ENCODE measurements at regions not wholly inside any gene's neighbourhood (a gene's known extent, or its start where the extent isn't known, plus 50 kb on each side); places are given as distances from the start of the nearest gene placed in this dataset.

- CTCF ChIA-PET (ENCODE audit: partially characterized antibody), result no interaction called here
- Histone ChIP-seq H3K4me1 (ENCODE audit: insufficient read depth, low read length) (no peaks in the 10 kb centered on the region), H3K4me3 (ENCODE audit: low read length in 2 of 2) (no peak overlapping the region), H3K27ac (ENCODE audit: low read depth, low read length) (no peak overlapping the region), H3K9me3 (ENCODE audit: control insufficient read depth in 1 of 2, low read length in 2 of 2) (no peaks in the 10 kb centered on the region), H3K27me3 (ENCODE audit: insufficient read depth, low read length) (no peaks in the 10 kb centered on the region), H3K36me3 (ENCODE audit: insufficient read depth, low read length) (no peaks in the 10 kb centered on the region)
- intact Hi-C loops (cut with micrococcal nuclease), result no loop called here
- Mint-ChIP-seq H3K27me3 (no peaks in the 10 kb centered on the region), H3K27ac (no peak overlapping the region), H3K9me3 (peaks cover 0 to 7% (median 5%) of the 10 kb centered on the region in 8 donors), H3K4me1 (no peaks in the 10 kb centered on the region), H3K4me3 (no peak overlapping the region), H3K36me3 (peaks cover 12 to 25% of the 10 kb centered on the region in 2 donors)
- POLR2A ChIA-PET (ENCODE audit: partially characterized antibody), result no interaction called here
- DNase-seq, result no peak
Measured at GRCh38 chr4:36003051-36003450, 241.3 kb downstream of the ARAP2 start.

GRCh38 chr4:36004204-36004851 lies 240.0 kb downstream of the ARAP2 start:
- CTCF ChIA-PET (ENCODE audit: partially characterized antibody), result no interaction called here
- Mint-ChIP-seq H3K36me3 (peaks cover 12 to 25% of the 10 kb centered on the region in 2 donors), H3K27me3 (no peaks in the 10 kb centered on the region), H3K4me1 (no peaks in the 10 kb centered on the region), H3K9me3 (peaks cover 0 to 7% (median 5%) of the 10 kb centered on the region in 8 donors), H3K4me3 (no peak overlapping the region), H3K27ac (no peak overlapping the region)
- POLR2A ChIA-PET (ENCODE audit: partially characterized antibody), result no interaction called here
- no peaks in the 10 kb centered on the region for H3K9me3 ChIP-seq (ENCODE audit: control insufficient read depth in 1 of 2, low read length in 2 of 2)
- no peak overlapping the region for H3K27ac ChIP-seq (ENCODE audit: low read depth, low read length)
- no peaks in the 10 kb centered on the region for H3K36me3 ChIP-seq (ENCODE audit: insufficient read depth, low read length)
- H3K4me3 ChIP-seq (ENCODE audit: low read length in 2 of 2), result no peak overlapping the region
- no peak for DNase-seq
- no peaks in the 10 kb centered on the region for H3K27me3 ChIP-seq (ENCODE audit: insufficient read depth, low read length)
- no peaks in the 10 kb centered on the region for H3K4me1 ChIP-seq (ENCODE audit: insufficient read depth, low read length)
- intact Hi-C loops (cut with micrococcal nuclease), result no loop called here

- no peak overlapping the region for H3K4me3 Mint-ChIP-seq
- H3K9me3 Mint-ChIP-seq, result peaks cover 0 to 5% (median 2%) of the 10 kb centered on the region in 8 donors
- ChIA-PET POLR2A (ENCODE audit: partially characterized antibody) (no interaction called here), CTCF (ENCODE audit: partially characterized antibody) (no interaction called here)
- intact Hi-C loops (cut with micrococcal nuclease), result no loop called here
- H3K4me1 ChIP-seq (ENCODE audit: insufficient read depth, low read length), result no peaks in the 10 kb centered on the region
- H3K36me3 Mint-ChIP-seq, result peaks cover 12 to 22% of the 10 kb centered on the region in 2 donors
- no peaks in the 10 kb centered on the region for H3K27me3 ChIP-seq (ENCODE audit: insufficient read depth, low read length)
- H3K27me3 Mint-ChIP-seq, result no peaks in the 10 kb centered on the region
- H3K27ac ChIP-seq (ENCODE audit: low read depth, low read length), result no peak overlapping the region
- H3K36me3 ChIP-seq (ENCODE audit: insufficient read depth, low read length), result no peaks in the 10 kb centered on the region
- DNase-seq, result no peak
- no peak overlapping the region for H3K27ac Mint-ChIP-seq
- no peaks in the 10 kb centered on the region for H3K9me3 ChIP-seq (ENCODE audit: control insufficient read depth in 1 of 2, low read length in 2 of 2)
- H3K4me3 ChIP-seq (ENCODE audit: low read length in 2 of 2), result no peak overlapping the region
- H3K4me1 Mint-ChIP-seq, result no peaks in the 10 kb centered on the region
Measured at GRCh38 chr4:36006226-36006625, 238.1 kb downstream of the ARAP2 start.

DNA sequence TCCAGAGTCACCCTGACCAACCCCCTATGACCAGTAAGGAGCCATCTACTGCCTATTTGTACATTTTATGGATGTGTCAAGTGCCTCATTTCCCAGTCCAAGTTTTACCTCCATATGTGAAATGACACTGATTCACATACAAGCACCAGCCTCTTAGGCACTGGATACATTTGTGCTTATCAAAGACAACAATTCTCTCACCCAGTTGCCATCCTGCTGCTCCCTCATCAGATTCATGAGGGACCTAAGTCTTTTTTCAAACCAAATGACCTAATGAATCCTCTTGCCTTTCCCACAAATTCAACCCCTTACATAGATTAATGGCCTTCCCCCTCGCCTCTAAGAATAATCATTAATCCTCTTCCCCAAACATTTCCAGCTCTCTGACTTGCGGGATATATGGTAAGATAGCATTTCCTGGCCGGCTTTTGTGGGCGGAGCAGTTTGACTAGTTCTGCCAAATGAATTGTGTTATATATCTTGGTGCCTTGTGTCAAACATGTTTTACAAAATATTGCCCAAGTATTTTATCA lies 233.9 kb downstream of the ARAP2 start:
- POLR2A ChIA-PET (ENCODE audit: partially characterized antibody), result no interaction called here
- Histone ChIP-seq H3K4me3 (ENCODE audit: low read length in 2 of 2) (no peak overlapping the region), H3K9me3 (ENCODE audit: control insufficient read depth in 1 of 2, low read length in 2 of 2) (no peaks in the 10 kb centered on the region), H3K4me1 (ENCODE audit: insufficient read depth, low read length) (no peaks in the 10 kb centered on the region), H3K27me3 (ENCODE audit: insufficient read depth, low read length) (no peaks in the 10 kb centered on the region), H3K27ac (ENCODE audit: low read depth, low read length) (no peak overlapping the region), H3K36me3 (ENCODE audit: insufficient read depth, low read length) (no peaks in the 10 kb centered on the region)
- CTCF ChIA-PET (ENCODE audit: partially characterized antibody), result no interaction called here
- Mint-ChIP-seq H3K9me3 (peaks cover 0 to 4% (median 0%) of the 10 kb centered on the region in 8 donors), H3K4me3 (no peak overlapping the region), H3K4me1 (no peaks in the 10 kb centered on the region), H3K27ac (no peak overlapping the region), H3K27me3 (no peaks in the 10 kb centered on the region), H3K36me3 (peaks cover 5 to 7% of the 10 kb centered on the region in 2 donors)
- intact Hi-C loops (cut with micrococcal nuclease), result no loop called here
- DNase-seq, result no peak

GRCh38 chr4:36011381-36011780 lies 232.9 kb downstream of the ARAP2 start:
- no peak for DNase-seq
- ChIA-PET CTCF (ENCODE audit: partially characterized antibody) (no interaction called here), POLR2A (ENCODE audit: partially characterized antibody) (no interaction called here)
- Mint-ChIP-seq H3K27ac (no peak overlapping the region), H3K36me3 (peaks cover 0 to 3% of the 10 kb centered on the region in 2 donors), H3K9me3 (peaks cover 0 to 2% (median 0%) of the 10 kb centered on the region in 8 donors), H3K27me3 (no peaks in the 10 kb centered on the region), H3K4me3 (no peak overlapping the region), H3K4me1 (no peaks in the 10 kb centered on the region)
- H3K4me3 ChIP-seq (ENCODE audit: low read length in 2 of 2), result no peak overlapping the region
- H3K9me3 ChIP-seq (ENCODE audit: control insufficient read depth in 1 of 2, low read length in 2 of 2), result no peaks in the 10 kb centered on the region
- no peak overlapping the region for H3K27ac ChIP-seq (ENCODE audit: low read depth, low read length)
- no peaks in the 10 kb centered on the region for H3K27me3 ChIP-seq (ENCODE audit: insufficient read depth, low read length)
- H3K36me3 ChIP-seq (ENCODE audit: insufficient read depth, low read length), result no peaks in the 10 kb centered on the region
- no peaks in the 10 kb centered on the region for H3K4me1 ChIP-seq (ENCODE audit: insufficient read depth, low read length)
- intact Hi-C loops (cut with micrococcal nuclease), result no loop called here

DNA sequence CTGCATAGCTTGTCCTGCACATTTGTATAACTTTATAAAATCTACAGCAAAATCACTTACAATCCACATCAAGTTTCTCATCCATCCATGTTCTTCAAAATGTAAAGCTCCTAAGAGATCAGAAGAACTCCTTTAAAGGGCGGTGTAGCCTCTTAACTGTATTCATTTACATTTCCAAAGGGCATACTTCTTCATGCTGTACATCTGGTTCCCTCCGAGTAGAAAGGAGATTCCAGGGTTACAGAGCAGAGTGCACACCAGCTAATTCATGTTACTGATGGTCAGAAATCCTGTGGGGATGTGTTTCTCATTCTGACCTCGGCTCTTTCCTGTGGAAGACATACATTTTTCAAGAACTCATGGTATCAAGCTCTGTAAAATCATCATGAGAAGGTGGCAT lies 231.8 kb downstream of the ARAP2 start:
- no peak overlapping the region for H3K27ac Mint-ChIP-seq
- Histone ChIP-seq H3K36me3 (ENCODE audit: insufficient read depth, low read length) (no peaks in the 10 kb centered on the region), H3K9me3 (ENCODE audit: control insufficient read depth in 1 of 2, low read length in 2 of 2) (no peaks in the 10 kb centered on the region), H3K27ac (ENCODE audit: low read depth, low read length) (no peak overlapping the region), H3K4me3 (ENCODE audit: low read length in 2 of 2) (no peak overlapping the region), H3K4me1 (ENCODE audit: insufficient read depth, low read length) (no peaks in the 10 kb centered on the region), H3K27me3 (ENCODE audit: insufficient read depth, low read length) (no peaks in the 10 kb centered on the region)
- DNase-seq, result no peak
- H3K4me3 Mint-ChIP-seq, result no peak overlapping the region
- POLR2A ChIA-PET (ENCODE audit: partially characterized antibody), result no interaction called here
- H3K27me3 Mint-ChIP-seq, result no peaks in the 10 kb centered on the region
- peaks cover 0 to 2% (median 0%) of the 10 kb centered on the region in 8 donors for H3K9me3 Mint-ChIP-seq
- H3K4me1 Mint-ChIP-seq, result peaks cover 0 to under 1% (median 0%) of the 10 kb centered on the region in 4 donors
- H3K36me3 Mint-ChIP-seq, result peaks cover 0 to 3% of the 10 kb centered on the region in 2 donors
- intact Hi-C loops (cut with micrococcal nuclease), result no loop called here
- CTCF ChIA-PET (ENCODE audit: partially characterized antibody), result no interaction called here

DNA sequence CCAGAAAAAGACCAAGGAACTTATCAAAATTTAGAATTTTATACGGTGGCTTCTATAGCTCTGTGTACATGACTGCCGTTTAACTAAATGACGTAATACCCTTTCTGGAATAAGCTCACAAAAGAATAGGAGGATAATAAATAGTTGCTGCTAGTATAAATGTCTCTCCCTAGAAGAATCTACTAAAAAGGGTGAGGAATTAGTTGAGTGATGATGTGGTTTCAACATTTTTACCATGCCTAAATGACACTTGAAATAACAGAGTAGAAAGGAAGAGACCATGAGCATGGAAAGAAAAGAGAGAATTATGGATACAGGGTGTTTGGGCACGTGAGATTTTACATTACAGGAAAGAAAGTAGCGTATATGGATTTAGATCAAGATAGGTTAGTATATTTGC lies 231.1 kb downstream of the ARAP2 start:
- H3K4me3 Mint-ChIP-seq, result no peak overlapping the region
- no peaks in the 10 kb centered on the region for H3K4me1 ChIP-seq (ENCODE audit: insufficient read depth, low read length)
- peaks cover 0 to 2% (median 0%) of the 10 kb centered on the region in 4 donors for H3K4me1 Mint-ChIP-seq
- CTCF ChIA-PET (ENCODE audit: partially characterized antibody), result no interaction called here
- POLR2A ChIA-PET (ENCODE audit: partially characterized antibody), result no interaction called here
- H3K36me3 ChIP-seq (ENCODE audit: insufficient read depth, low read length), result no peaks in the 10 kb centered on the region
- peaks cover 0 to 2% (median 0%) of the 10 kb centered on the region in 8 donors for H3K9me3 Mint-ChIP-seq
- no peak overlapping the region for H3K27ac Mint-ChIP-seq
- no peaks in the 10 kb centered on the region for H3K27me3 Mint-ChIP-seq
- H3K27ac ChIP-seq (ENCODE audit: low read depth, low read length), result no peak overlapping the region
- H3K9me3 ChIP-seq (ENCODE audit: control insufficient read depth in 1 of 2, low read length in 2 of 2), result no peaks in the 10 kb centered on the region
- intact Hi-C loops (cut with micrococcal nuclease), result no loop called here
- no peak for DNase-seq
- no peak overlapping the region for H3K4me3 ChIP-seq (ENCODE audit: low read length in 2 of 2)
- H3K36me3 Mint-ChIP-seq, result peaks cover 0 to 3% of the 10 kb centered on the region in 2 donors
- H3K27me3 ChIP-seq (ENCODE audit: insufficient read depth, low read length), result no peaks in the 10 kb centered on the region
